HuH-7.5 (cell line): ENCODE measurements at regions not wholly inside any gene's neighbourhood (a gene's known extent, or its start where the extent isn't known, plus 50 kb on each side); places are given as distances from the start of the nearest gene placed in this dataset.

ENCODE experiments used
- DNase-seq: peaks from one replicate; pipeline ENCODE4 v3.0.0; 2011; ENCODE audit warnings: low spot score

- DNase-seq: no peak
These were observed 57.0 kb upstream of the TARBP1 start for GRCh38 chr1:234535763-234536515.

- no peak for DNase-seq
These were observed 56.2 kb upstream of the TARBP1 start for GRCh38 chr1:234535218-234535617.

- no peak for DNase-seq
These were observed 55.2 kb upstream of the TARBP1 start for GRCh38 chr1:234533975-234534876.

GRCh38 chr1:234533034-234533891 is 54.3 kb upstream of the TARBP1 start:
- no peak for DNase-seq

- no peak for DNase-seq
These were observed 53.5 kb upstream of the TARBP1 start for GRCh38 chr1:234532503-234532922.

- DNase-seq: no peak
These were observed 52.2 kb upstream of the TARBP1 start for GRCh38 chr1:234531151-234531635.

- no peak for DNase-seq
These were observed 51.7 kb upstream of the TARBP1 start for GRCh38 chr1:234530672-234531071.

- DNase-seq: no peak
These were observed 50.9 kb upstream of the TARBP1 start for GRCh38 chr1:234529950-234530237.

GRCh38 chr1:234529095-234529949 is 50.3 kb upstream of the TARBP1 start:
- DNase-seq: no peak
